Muscle of leg (tissue), 3 donors: ENCODE measurements at regions not wholly inside any gene's neighbourhood (a gene's known extent, or its start where the extent isn't known, plus 50 kb on each side); places are given as distances from the start of the nearest gene placed in this dataset.
"Not testable (repeated sequence)": the region's sequence is repeated elsewhere in the genome, so short reads cannot be mapped to it uniquely, and the experiment has no call there.

Experiments used
- DNase-seq: peaks from one replicate; pipeline ENCODE4 v3.0.0; 2013
- H3K27ac ChIP-seq: one replicate; pipeline ENCODE4 v1.5.1; 2013; ENCODE audit warnings: mild to moderate bottlenecking, low read length, control low read depth
- H3K27me3 ChIP-seq: one replicate; pipeline ENCODE4 v1.6.1; 2013; ENCODE audit warnings: low read length; ENCODE audit not compliant: control insufficient read depth, insufficient read depth
- H3K36me3 ChIP-seq: one replicate; pipeline ENCODE4 v1.6.1; 2013; ENCODE audit warnings: low read length; ENCODE audit not compliant: control insufficient read depth, insufficient read depth
- H3K4me1 ChIP-seq: one replicate; pipeline ENCODE4 v1.6.1; 2013; ENCODE audit warnings: low read length; ENCODE audit not compliant: control insufficient read depth, insufficient read depth
- H3K4me3 ChIP-seq: one replicate; pipeline ENCODE4 v1.5.1; 2013; ENCODE audit warnings: low read length, control low read depth
- H3K9me3 ChIP-seq: replicated peaks from 2 replicates; pipeline ENCODE4 v1.6.1; 2013; ENCODE audit warnings: low read depth, low read length; ENCODE audit not compliant: control insufficient read depth
- WGBS: methylation state at CpG from one replicate; pipeline ENCODE4 v1.1.5; 2013; ENCODE audit warnings: missing lambda C conversion rate; ENCODE audit not compliant: insufficient coverage; 5-methylcytosine and 5-hydroxymethylcytosine counted together

GRCh38 chr3:16767006-16767405 lies 117.7 kb upstream of the PLCL2 start:
- no peaks in the 10 kb centered on the region for H3K27me3 ChIP-seq
- WGBS = 14% methylated on average over 1 of the region's 3 CpGs
- H3K27ac ChIP-seq = no peak overlapping the region
- peak; percentile 35 for DNase-seq
- H3K36me3 ChIP-seq = no peaks in the 10 kb centered on the region
- H3K9me3 ChIP-seq = no peaks in the 10 kb centered on the region
- no peak overlapping the region for H3K4me3 ChIP-seq
- H3K4me1 ChIP-seq = peaks cover 14% of the 10 kb centered on the region

GRCh38 chr3:16768014-16768413 lies 116.7 kb upstream of the PLCL2 start:
- Histone ChIP-seq H3K27ac (no peak overlapping the region), H3K36me3 (no peaks in the 10 kb centered on the region), H3K27me3 (no peaks in the 10 kb centered on the region), H3K4me1 (peaks cover 14% of the 10 kb centered on the region), H3K4me3 (no peak overlapping the region), H3K9me3 (no peaks in the 10 kb centered on the region)
- WGBS = no CpG with 5 or more reads among the region's 1 CpG
- DNase-seq = peak; percentile 38

- peaks cover 14% of the 10 kb centered on the region for H3K4me1 ChIP-seq
- no peak overlapping the region for H3K4me3 ChIP-seq
- WGBS = no CpG with 5 or more reads among the region's 1 CpG
- no peaks in the 10 kb centered on the region for H3K27me3 ChIP-seq
- DNase-seq = peak; percentile 26
- peak overlapping the region; percentile 20 for H3K27ac ChIP-seq
- no peaks in the 10 kb centered on the region for H3K9me3 ChIP-seq
- H3K36me3 ChIP-seq = no peaks in the 10 kb centered on the region
Observed at GRCh38 chr3:16768956-16769355, 115.8 kb upstream of the PLCL2 start.

DNA sequence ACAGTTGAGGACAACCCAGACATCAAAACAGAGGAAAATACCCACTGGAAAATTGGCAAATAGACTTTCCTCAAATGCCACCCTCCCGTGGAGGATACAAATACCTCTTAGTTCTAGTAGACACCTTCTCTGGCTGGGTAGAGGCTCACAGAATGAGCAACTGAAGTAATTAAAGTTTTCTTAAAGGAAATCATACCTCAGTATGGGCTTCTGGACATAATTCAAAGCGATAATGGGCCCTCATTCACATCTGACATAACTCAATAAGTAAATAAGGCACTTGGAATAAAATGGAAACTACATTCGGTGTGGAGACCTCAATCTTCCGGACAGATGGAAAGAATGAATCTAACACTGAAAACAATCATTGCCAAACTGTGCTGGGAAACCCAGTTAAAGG lies 115.2 kb upstream of the PLCL2 start:
- Histone ChIP-seq H3K27ac (peak overlapping the region; percentile 20), H3K36me3 (no peaks in the 10 kb centered on the region), H3K4me3 (no peak overlapping the region), H3K4me1 (peaks cover 14% of the 10 kb centered on the region), H3K27me3 (no peaks in the 10 kb centered on the region), H3K9me3 (no peaks in the 10 kb centered on the region)
- DNase-seq = peak; percentile 11
- WGBS = no CpG with 5 or more reads among the region's 4 CpGs

DNA sequence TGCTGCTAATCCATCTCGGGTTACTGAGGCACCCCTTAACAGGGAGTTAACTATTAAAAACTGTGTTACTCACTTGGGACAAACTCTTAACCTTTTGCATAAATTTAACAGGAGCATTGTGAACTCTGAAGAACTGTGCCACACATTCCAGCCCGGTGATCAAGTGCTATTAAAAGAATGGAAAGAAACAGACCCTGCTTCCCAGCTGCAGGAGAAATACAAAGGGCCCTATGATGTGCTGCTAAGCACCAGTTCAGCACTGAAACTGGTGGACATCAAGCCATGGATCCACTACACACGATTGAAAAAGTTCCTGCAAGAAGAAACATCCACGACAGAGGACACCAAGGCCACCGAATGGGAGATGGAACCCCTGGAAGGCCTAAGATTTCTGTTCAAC lies 114.7 kb upstream of the PLCL2 start:
- H3K9me3 ChIP-seq = no peaks in the 10 kb centered on the region
- no peak overlapping the region for H3K27ac ChIP-seq
- no peaks in the 10 kb centered on the region for H3K27me3 ChIP-seq
- peaks cover 14% of the 10 kb centered on the region for H3K4me1 ChIP-seq
- no peak overlapping the region for H3K4me3 ChIP-seq
- peak; percentile 27 for DNase-seq
- 34% methylated on average over 4 of the region's 5 CpGs for WGBS
- H3K36me3 ChIP-seq = no peaks in the 10 kb centered on the region

GRCh38 chr3:16770792-16771191 lies 114.0 kb upstream of the PLCL2 start:
- Histone ChIP-seq H3K9me3 (no peaks in the 10 kb centered on the region), H3K27ac (no peak overlapping the region), H3K4me3 (no peak overlapping the region), H3K27me3 (no peaks in the 10 kb centered on the region), H3K36me3 (no peaks in the 10 kb centered on the region), H3K4me1 (peaks cover 14% of the 10 kb centered on the region)
- WGBS = 77% methylated on average over 3 of the region's 4 CpGs
- DNase-seq = no peak

DNA sequence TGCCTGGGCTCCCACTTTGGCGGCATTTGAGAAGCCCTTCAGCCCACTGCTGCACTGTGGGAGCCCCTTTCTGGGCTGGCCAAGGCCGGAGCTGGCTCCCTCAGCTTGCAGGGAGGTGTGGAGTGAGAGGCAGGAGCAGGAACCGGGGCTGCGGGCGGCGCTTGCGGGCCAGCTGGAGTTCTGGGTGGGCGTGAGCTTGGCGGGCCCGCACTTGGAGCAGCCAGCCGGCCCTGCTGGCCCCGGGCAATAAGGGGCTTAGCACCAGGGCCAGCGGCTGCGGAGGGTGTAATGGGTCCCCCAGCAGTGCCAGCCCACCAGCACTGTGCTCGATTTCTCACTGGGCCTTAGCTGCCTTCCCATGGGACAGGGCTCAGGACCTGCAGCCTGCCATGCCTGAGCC lies 111.2 kb upstream of the PLCL2 start:
- not testable (repeated sequence) for H3K9me3 ChIP-seq, H3K36me3 ChIP-seq, H3K27me3 ChIP-seq, H3K4me1 ChIP-seq, H3K4me3 ChIP-seq, H3K27ac ChIP-seq, DNase-seq
- WGBS = 74% methylated on average over 14 of the region's 15 CpGs

- H3K9me3 ChIP-seq, H3K27ac ChIP-seq, DNase-seq, H3K4me3 ChIP-seq, H3K27me3 ChIP-seq, H3K4me1 ChIP-seq, H3K36me3 ChIP-seq: not testable (repeated sequence)
- WGBS = 81% methylated on average over 11 of the region's 11 CpGs
Observed at GRCh38 chr3:16774536-16774935, 110.2 kb upstream of the PLCL2 start.

GRCh38 chr3:16784973-16785372 lies 99.8 kb upstream of the PLCL2 start:
- no CpG with 5 or more reads among the region's 2 CpGs for WGBS
- H3K27me3 ChIP-seq = peaks cover 3% of the 10 kb centered on the region
- no peaks in the 10 kb centered on the region for H3K36me3 ChIP-seq
- H3K4me1 ChIP-seq = peaks cover 5% of the 10 kb centered on the region
- no peak overlapping the region for H3K4me3 ChIP-seq
- no peak overlapping the region for H3K27ac ChIP-seq
- H3K9me3 ChIP-seq = no peaks in the 10 kb centered on the region
- DNase-seq = no peak

GRCh38 chr3:16785465-16785864 lies 99.3 kb upstream of the PLCL2 start:
- no peak overlapping the region for H3K27ac ChIP-seq

GRCh38 chr3:16788440-16789056 lies 96.2 kb upstream of the PLCL2 start:
- Histone ChIP-seq H3K4me3 (no peak overlapping the region), H3K36me3 (no peaks in the 10 kb centered on the region), H3K4me1 (peaks cover 5% of the 10 kb centered on the region), H3K27ac (no peak overlapping the region), H3K9me3 (no peaks in the 10 kb centered on the region), H3K27me3 (peaks cover 3% of the 10 kb centered on the region)
- WGBS = no CpG with 5 or more reads among the region's 6 CpGs
- DNase-seq = peak; percentile 47

More at GRCh38 chr3:16785465-16785864, 99.3 kb upstream of the PLCL2 start:
- WGBS = no CpG with 5 or more reads among the region's 1 CpG
- H3K27me3 ChIP-seq = peaks cover 3% of the 10 kb centered on the region
- no peak overlapping the region for H3K4me3 ChIP-seq
- H3K4me1 ChIP-seq = peaks cover 5% of the 10 kb centered on the region
- H3K36me3 ChIP-seq = no peaks in the 10 kb centered on the region
- H3K9me3 ChIP-seq = no peaks in the 10 kb centered on the region
- DNase-seq = no peak
